ENCODE measurements at regions not wholly inside any gene's neighbourhood (a gene's known extent, or its start where the extent isn't known, plus 50 kb on each side); places are given as distances from the start of the nearest gene placed in this dataset.

DNA sequence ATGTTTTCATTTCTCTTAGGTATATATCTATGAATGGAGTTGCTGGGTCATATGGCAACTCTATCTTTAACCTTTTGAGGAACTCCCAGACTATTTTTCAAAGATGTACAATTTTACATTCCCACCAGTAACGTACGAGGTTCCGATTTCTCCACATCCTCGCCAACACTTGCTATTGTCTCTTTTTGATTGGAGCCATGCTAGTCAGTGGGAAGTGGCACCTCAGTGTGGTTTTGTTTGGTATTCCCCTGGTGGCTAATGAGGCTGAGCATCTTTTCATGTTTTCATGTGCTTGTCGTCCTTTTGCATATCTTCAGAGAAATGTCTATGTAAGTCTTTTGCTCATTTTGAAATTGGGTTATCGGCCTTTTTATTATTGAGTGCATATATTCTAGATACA is 178.6 kb upstream of the EXOC2 start (continued):
- no peak for TF ChIP-seq KLF5 (IDR thresholded peaks at IDR 0.05; ENCODE audit: partially characterized antibody)

DNA sequence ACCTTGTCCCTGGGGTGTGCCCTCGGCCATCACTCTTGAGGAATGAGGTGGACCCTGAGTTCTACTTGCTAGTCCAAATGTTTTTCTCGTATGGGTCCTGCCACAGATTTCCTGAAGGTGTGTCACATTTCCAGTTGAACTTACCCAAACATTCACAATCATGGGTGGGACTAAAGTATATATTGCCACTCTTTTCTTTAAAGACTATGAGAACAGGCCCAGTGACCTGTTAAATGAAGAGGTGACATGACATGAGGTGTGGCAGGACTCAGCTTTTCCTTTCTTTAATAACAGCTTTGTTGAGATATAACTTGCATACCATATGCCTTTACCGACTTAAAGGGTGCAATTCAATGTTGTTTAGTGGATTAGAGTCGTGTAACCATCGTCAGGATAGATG is 177.2 kb upstream of the EXOC2 start:
- H4K20me1 ChIP-seq (ENCODE audit: control insufficient read depth, insufficient read depth): no peaks in the 10 kb centered on the region
- in situ Hi-C loops (cut with MboI): no loop called here
- no peak overlapping the region for H3K4me2 ChIP-seq (ENCODE audit: control insufficient read depth, insufficient read depth)
- H3K79me2 ChIP-seq (ENCODE audit: control insufficient read depth, insufficient read depth, low read length): no peaks in the 10 kb centered on the region
- BruUV-seq (replicated peaks): no TSS peak
- no peak for DNase-seq (ENCODE audit: low read depth, low spot score)
- H3K27me3 ChIP-seq (replicated peaks in 1 of 2; ENCODE audit: control insufficient read depth in 2 of 2, insufficient read depth in 2 of 2, low read length in 1 of 2): peaks cover 0 to 1% of the 10 kb centered on the region in 2 experiments; a peak in 2 of 4 replicates
- H3K36me3 ChIP-seq (ENCODE audit: control insufficient read depth in 2 of 2, insufficient read depth in 2 of 2, low read length in 1 of 2): no peaks in the 10 kb centered on the region
- POLR2A ChIA-PET: no interaction called here
- intact Hi-C loops (cut with micrococcal nuclease; ENCODE audit: unreplicated experiment): no loop called here
- no peak overlapping the region for H3K27ac ChIP-seq (ENCODE audit: control insufficient read depth, insufficient read depth)
- H3K9ac ChIP-seq (ENCODE audit: control insufficient read depth, insufficient read depth, low read length): no peak overlapping the region
- RAD21 ChIA-PET (ENCODE audit: unreplicated experiment): no interaction called here
- no peaks in the 10 kb centered on the region; the same call in 2 of the 3 replicates for H3K9me3 ChIP-seq (replicated peaks; ENCODE audit: control insufficient read depth, insufficient read depth, low read length)
- FAIRE-seq: no peak
- no peak for ATAC-seq
- H3K4me3 ChIP-seq: no peak overlapping the region
- SMC1A ChIA-PET (ENCODE audit: uncharacterized antibody, unreplicated experiment): no interaction called here
- 0% methylated on average over 5 of the region's 5 CpGs for WGBS (ENCODE audit: insufficient coverage, insufficient replicate concordance, low lambda C conversion rate, missing lambda C conversion rate)
- CTCF ChIA-PET: no interaction called here
- peaks cover 3% of the 10 kb centered on the region; the same call in 1 of the 2 replicates for H3K4me1 ChIP-seq (ENCODE audit: control insufficient read depth, insufficient read depth, low read length)
- TF ChIP-seq HDAC2 (IDR thresholded peaks at IDR 0.05): no peak
- no peak for TF ChIP-seq HDGF (IDR thresholded peaks at IDR 0.05)
- TF ChIP-seq ZNF384 (IDR thresholded peaks at IDR 0.05; ENCODE audit: borderline replicate concordance, low read depth, low read length): no peak
- no peak for TF ChIP-seq CBFB (IDR thresholded peaks at IDR 0.05; ENCODE audit: low read depth)
- no peak for TF ChIP-seq FOXM1 (IDR thresholded peaks at IDR 0.05; ENCODE audit: low read depth, low read length)
- TF ChIP-seq SMC3 (IDR thresholded peaks at IDR 0.05; ENCODE audit: borderline replicate concordance, low read length): no peak
- TF ChIP-seq RELA (IDR thresholded peaks at IDR 0.05; ENCODE audit: borderline replicate concordance, partially characterized antibody): no peak
- TF ChIP-seq TCF12 (IDR thresholded peaks at IDR 0.05; ENCODE audit: low read depth, low read length): no peak
- no peak for TF ChIP-seq SREBF1 (IDR thresholded peaks at IDR 0.05; ENCODE audit: low read length)
- no peak for TF ChIP-seq MYB (IDR thresholded peaks at IDR 0.05; ENCODE audit: borderline replicate concordance, low read depth, low read length)
- TF ChIP-seq TBL1XR1 (IDR thresholded peaks at IDR 0.05; ENCODE audit: low read depth, low read length): no peak
- TF ChIP-seq SUZ12 (IDR thresholded peaks at IDR 0.05; ENCODE audit: unreplicated experiment): no peak
- TF ChIP-seq MTA2 (IDR thresholded peaks at IDR 0.05; ENCODE audit: low read depth): no peak
- TF ChIP-seq EZH2 (IDR thresholded peaks at IDR 0.05; ENCODE audit: borderline replicate concordance, control insufficient read depth, low read depth, low read length): no peak
- TF ChIP-seq E2F4 (IDR thresholded peaks at IDR 0.05; ENCODE audit: low read depth, low read length): no peak
- no peak for TF ChIP-seq WRNIP1 (IDR thresholded peaks at IDR 0.05; ENCODE audit: borderline replicate concordance, low read depth, low read length)
- TF ChIP-seq, protein P1, sequence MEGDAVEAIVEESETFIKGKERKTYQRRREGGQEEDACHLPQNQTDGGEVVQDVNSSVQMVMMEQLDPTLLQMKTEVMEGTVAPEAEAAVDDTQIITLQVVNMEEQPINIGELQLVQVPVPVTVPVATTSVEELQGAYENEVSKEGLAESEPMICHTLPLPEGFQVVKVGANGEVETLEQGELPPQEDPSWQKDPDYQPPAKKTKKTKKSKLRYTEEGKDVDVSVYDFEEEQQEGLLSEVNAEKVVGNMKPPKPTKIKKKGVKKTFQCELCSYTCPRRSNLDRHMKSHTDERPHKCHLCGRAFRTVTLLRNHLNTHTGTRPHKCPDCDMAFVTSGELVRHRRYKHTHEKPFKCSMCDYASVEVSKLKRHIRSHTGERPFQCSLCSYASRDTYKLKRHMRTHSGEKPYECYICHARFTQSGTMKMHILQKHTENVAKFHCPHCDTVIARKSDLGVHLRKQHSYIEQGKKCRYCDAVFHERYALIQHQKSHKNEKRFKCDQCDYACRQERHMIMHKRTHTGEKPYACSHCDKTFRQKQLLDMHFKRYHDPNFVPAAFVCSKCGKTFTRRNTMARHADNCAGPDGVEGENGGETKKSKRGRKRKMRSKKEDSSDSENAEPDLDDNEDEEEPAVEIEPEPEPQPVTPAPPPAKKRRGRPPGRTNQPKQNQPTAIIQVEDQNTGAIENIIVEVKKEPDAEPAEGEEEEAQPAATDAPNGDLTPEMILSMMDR (IDR thresholded peaks at IDR 0.05 in 2 of 3, conservative IDR thresholded peaks at IDR 0.05 in 1 of 3; ENCODE audit: control insufficient read depth in 2 of 3, extremely low read depth in 1 of 3, insufficient read depth in 1 of 3, low read depth in 3 of 3, low read length in 3 of 3): no peak
- H2AFZ ChIP-seq (ENCODE audit: control insufficient read depth, low read depth, low read length): no peak overlapping the region

All from GM12878 (cell line).